K562 (cell line): ENCODE measurements at regions not wholly inside any gene's neighbourhood (a gene's known extent, or its start where the extent isn't known, plus 50 kb on each side); places are given as distances from the start of the nearest gene placed in this dataset.

Experiments used
- ATAC-seq: fragments of 200-7000 bp; cut with Tn5 transposase; 3 replicates; pipeline ENCODE4 v1.9.1; 2020; ENCODE audit warnings: moderate library complexity
- BruUV-seq: library from RNA; stranded (reverse); fragments of 400-500 nt; replicated peaks from 2 replicates; lab custom pipeline; 2021; lab: Mats Ljungman, UMichigan
- CTCF ChIA-PET: fragments of 300-600 bp; formaldehyde crosslinking; extraction: SDS; loops from one replicate; lab custom pipeline; 2021; ENCODE audit warnings: low intra/inter-chr PET ratio; lab: Yijun Ruan, JAX
- POLR2A ChIA-PET: fragments of 300-600, 350-650 bp; sonication (Branson Sonifier 250); formaldehyde crosslinking; extraction: SDS; loops from one replicate; lab custom pipeline; 2021; ENCODE audit warnings: antibody characterized with exemption, inconsistent platforms; lab: Yijun Ruan, JAX
- DNase-seq, 4 experiments: peaks; one replicate each; pipeline versions ENCODE4 v3.0.0 to v3.0.0-alpha.2; 2011 to 2018; ENCODE audit warnings: low spot score in 3 of 4, mixed read lengths in 3 of 4; ENCODE audit errors: extremely low read depth in 1 of 4
- FAIRE-seq: peaks from 2 replicates; lab custom pipeline; 2011; peaks lifted over from hg19 to GRCh38; lab: Jason Lieb, UNC
- H2AFZ ChIP-seq: 2 replicates; pipeline ENCODE4 v1.6.0; 2011; ENCODE audit warnings: low read depth, low read length, control low read depth, inconsistent platforms
- H3K27ac ChIP-seq: fragments of 200-600 bp; 3 replicates; pipeline ENCODE4 v1.8.0; 2011; ENCODE audit warnings: low read depth, mild to moderate bottlenecking, control low read depth, inconsistent platforms, low read length, moderate library complexity, mixed read lengths; ENCODE audit errors: extremely low read depth
- H3K27me3 ChIP-seq, 2 experiments: fragments of 300-600 bp in 1 of 2; 2 replicates in 1 of 2; 3 replicates in 1 of 2; pipeline versions ENCODE4 v1.6.0 to v1.8.0; 2011; ENCODE audit warnings: inconsistent platforms in 2 of 2, low read length in 2 of 2, mild to moderate bottlenecking in 1 of 2, mixed read lengths in 1 of 2, moderate library complexity in 1 of 2; ENCODE audit not compliant: control insufficient read depth in 2 of 2, insufficient read depth in 2 of 2
- H3K36me3 ChIP-seq: fragments of 300-600 bp; 3 replicates; pipeline ENCODE4 v1.8.0; 2011; ENCODE audit warnings: mild to moderate bottlenecking, low read length, inconsistent platforms; ENCODE audit not compliant: control insufficient read depth, insufficient read depth
- H3K4me1 ChIP-seq, 2 experiments: fragments of 200-600 bp in 1 of 2; replicated peaks in 1 of 2; 2 replicates in 1 of 2; 3 replicates in 1 of 2; pipeline versions ENCODE4 v1.5.1 to v1.8.0; 2011; ENCODE audit warnings: inconsistent platforms in 2 of 2, low read length in 2 of 2, mild to moderate bottlenecking in 1 of 2, mixed read lengths in 1 of 2, moderate library complexity in 1 of 2; ENCODE audit not compliant: control insufficient read depth in 2 of 2, insufficient read depth in 2 of 2
- H3K4me2 ChIP-seq: 2 replicates; pipeline ENCODE4 v1.6.1; 2011; ENCODE audit warnings: low read length, control low read depth, inconsistent platforms, mixed read lengths; ENCODE audit not compliant: insufficient read depth
- H3K4me3 ChIP-seq: fragments of 200-600 bp; sonication (generic), shearing (Covaris generic); 2 replicates; pipeline ENCODE4 v1.5.1; 2016; ENCODE audit warnings: control low read depth, inconsistent platforms
- H3K79me2 ChIP-seq: fragments of 200-600 bp; 3 replicates; pipeline ENCODE4 v1.8.0; 2011; ENCODE audit warnings: low read length, inconsistent platforms; ENCODE audit not compliant: control insufficient read depth, insufficient read depth
- H3K9ac ChIP-seq, 2 experiments: 2 replicates each; pipeline versions ENCODE4 v1.6.0 to v1.6.1; 2011; ENCODE audit warnings: low read depth in 2 of 2, low read length in 2 of 2, control low read depth in 1 of 2, inconsistent platforms in 1 of 2, mild to moderate bottlenecking in 1 of 2, mixed read lengths in 1 of 2; ENCODE audit not compliant: insufficient read depth in 1 of 2
- H3K9me1 ChIP-seq: one replicate; pipeline ENCODE4 v1.6.0; 2011; ENCODE audit warnings: inconsistent platforms, mild to moderate bottlenecking, low read length, moderate library complexity; ENCODE audit not compliant: control insufficient read depth, insufficient read depth
- H3K9me3 ChIP-seq: replicated peaks from 2 replicates; pipeline ENCODE4 v1.5.1; 2011; ENCODE audit warnings: low read depth, low read length, inconsistent platforms; ENCODE audit not compliant: control insufficient read depth, insufficient read depth
- H4K20me1 ChIP-seq: replicated peaks from 2 replicates; pipeline ENCODE4 v1.6.1; 2011; ENCODE audit warnings: low read length, inconsistent platforms, mixed read lengths; ENCODE audit not compliant: control insufficient read depth, insufficient read depth
- ETV1 ChIP-seq: fragments of 450-650 bp; conservative IDR thresholded peaks from 2 replicates; pipeline ENCODE4 v1.6.1; 2016; ENCODE audit warnings: missing genetic modification characterization, control low read depth, low read depth, missing compliant biosample characterization
- HMG20A ChIP-seq: fragments of 450-650 bp; formaldehyde crosslinking; conservative IDR thresholded peaks from 2 replicates; pipeline ENCODE4 v1.4.0; 2020; ENCODE audit warnings: mild to moderate bottlenecking, mixed read lengths
- NCOA6 ChIP-seq: fragments of 450-650 bp; IDR thresholded peaks from 2 replicates; pipeline ENCODE4 v1.6.1; 2017; ENCODE audit warnings: mild to moderate bottlenecking
- PYGO2 ChIP-seq: fragments of 450-650 bp; IDR thresholded peaks from 2 replicates; pipeline ENCODE4 v1.6.1; 2016; ENCODE audit warnings: mild to moderate bottlenecking, missing genetic modification characterization, moderate library complexity, missing compliant biosample characterization
- RAD51 ChIP-seq: fragments of 450-650 bp; IDR thresholded peaks from 2 replicates; pipeline ENCODE4 v1.7.1; 2016; ENCODE audit warnings: low read depth, mild to moderate bottlenecking, borderline replicate concordance
- RBM25 ChIP-seq: fragments of 200-400 bp; formaldehyde crosslinking; IDR thresholded peaks from 2 replicates; pipeline ENCODE4 v1.6.1; 2018; ENCODE audit warnings: low read length, low read depth, moderate library complexity; ENCODE audit not compliant: severe bottlenecking
- TAF7 ChIP-seq: fragments of 450-650 bp; IDR thresholded peaks from 2 replicates; pipeline ENCODE4 v1.6.1; 2016; ENCODE audit warnings: missing genetic modification characterization, missing compliant biosample characterization
- TBL1XR1 ChIP-seq, 2 experiments: IDR thresholded peaks; 2 replicates each; pipeline ENCODE4 v1.6.1; 2012; ENCODE audit warnings: improper control_type of control experiment in 2 of 2, low read length in 2 of 2, mild to moderate bottlenecking in 1 of 2
- XRCC5 ChIP-seq: fragments of 200-400 bp; formaldehyde crosslinking; IDR thresholded peaks from 2 replicates; pipeline ENCODE4 v1.6.1; 2017; ENCODE audit warnings: low read depth, mild to moderate bottlenecking, low read length
- ZC3H11A ChIP-seq: IDR thresholded peaks from 2 replicates; pipeline ENCODE4 v1.6.1; 2012; ENCODE audit warnings: low read depth, low read length, improper control_type of control experiment
- ZNF347 ChIP-seq: fragments of 450-650 bp; formaldehyde crosslinking; IDR thresholded peaks from 2 replicates; pipeline ENCODE4 v1.4.0; 2020; ENCODE audit warnings: low read depth, mild to moderate bottlenecking, moderate library complexity
- ZNF407 ChIP-seq: fragments of 450-650 bp; IDR thresholded peaks from 2 replicates; pipeline ENCODE4 v1.6.1; 2016; ENCODE audit warnings: low read depth
- WGBS: fragments of 100-300 bp; shearing (Covaris generic); methylation state at CpG from one replicate; pipeline ENCODE4 v1.1.6; 2016; ENCODE audit warnings: low coverage, mixed read lengths; ENCODE audit not compliant: insufficient coverage; ENCODE audit errors: missing lambda C conversion rate; 5-methylcytosine and 5-hydroxymethylcytosine counted together
- in situ Hi-C: fragments of 300-500 bp; cut with MboI; formaldehyde crosslinking; loops from 4 replicates; pipeline ENCODE4 v1.15.0; 2018; ENCODE audit warnings: inconsistent platforms, mixed read lengths
- intact Hi-C: fragments of 100-400 bp; cut with micrococcal nuclease; formaldehyde crosslinking; loops from 2 replicates; pipeline ENCODE4 v1.14.2; 2022
- TF ChIP-seq, protein P1 (sequence below): fragments of 450-650 bp; formaldehyde crosslinking; IDR thresholded peaks from 2 replicates; pipeline ENCODE4 v1.4.0; 2022; ENCODE audit warnings: missing genetic modification characterization
- TF ChIP-seq, protein P2 (sequence below): fragments of 450-650 bp; formaldehyde crosslinking; IDR thresholded peaks from 2 replicates; pipeline ENCODE4 v1.4.0; 2022; ENCODE audit warnings: missing genetic modification characterization

DNA sequence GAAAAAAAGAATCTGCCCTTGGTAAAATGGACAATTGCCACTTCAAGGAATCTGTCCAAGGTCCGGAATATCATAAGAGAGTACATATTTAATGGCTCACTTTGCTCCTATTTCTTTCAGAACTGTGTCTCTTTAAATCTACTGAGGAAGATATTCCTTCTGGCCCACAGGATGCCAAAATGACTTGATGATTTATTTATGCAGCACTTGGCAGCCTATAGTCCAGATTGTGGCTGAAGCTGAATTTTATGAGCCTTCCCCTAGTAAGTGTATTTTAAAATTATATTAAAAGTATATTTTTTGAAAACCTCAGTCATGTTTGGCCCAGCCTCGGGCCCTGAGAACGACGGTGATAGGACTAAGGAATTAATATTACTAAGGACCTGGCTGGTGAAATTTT is 465.1 kb upstream of the HNRNPA3 start:
- Histone ChIP-seq H3K27ac (no peak overlapping the region), H3K4me2 (no peak overlapping the region), H3K9ac (no peak overlapping the region), H3K9me1 (no peaks in the 10 kb centered on the region), H3K4me3 (no peak overlapping the region), H3K79me2 (no peaks in the 10 kb centered on the region), H2AFZ (no peak overlapping the region), H3K27me3 (peaks cover 3 to 4% of the 10 kb centered on the region in 2 experiments; a peak in 2 of 5 replicates), H3K9me3 (no peaks in the 10 kb centered on the region), H3K36me3 (no peaks in the 10 kb centered on the region), H3K4me1 (no peaks in the 10 kb centered on the region), H4K20me1 (no peaks in the 10 kb centered on the region)
- no TSS peak for BruUV-seq
- ChIA-PET CTCF (no interaction called here), POLR2A (no interaction called here)
- in situ Hi-C loops (no loop called here), intact Hi-C loops (no loop called here)
- ATAC-seq (no peak), DNase-seq (no peak), FAIRE-seq (no peak)
- 1% methylated on average over 4 of the region's 4 CpGs for WGBS
- TF ChIP-seq RBM25 (no peak), ZNF407 (no peak), NCOA6 (no peak), ZNF347 (no peak), TAF7 (tag) (no peak), ETV1 (tag) (no peak), ZC3H11A (no peak), HMG20A (no peak), RAD51 (no peak), TBL1XR1 (IDR thresholded peaks at IDR 0.05; ENCODE audit: low read length in 2 of 2) (no peak), PYGO2 (tag) (no peak), XRCC5 (no peak)
- TF ChIP-seq, protein P1, sequence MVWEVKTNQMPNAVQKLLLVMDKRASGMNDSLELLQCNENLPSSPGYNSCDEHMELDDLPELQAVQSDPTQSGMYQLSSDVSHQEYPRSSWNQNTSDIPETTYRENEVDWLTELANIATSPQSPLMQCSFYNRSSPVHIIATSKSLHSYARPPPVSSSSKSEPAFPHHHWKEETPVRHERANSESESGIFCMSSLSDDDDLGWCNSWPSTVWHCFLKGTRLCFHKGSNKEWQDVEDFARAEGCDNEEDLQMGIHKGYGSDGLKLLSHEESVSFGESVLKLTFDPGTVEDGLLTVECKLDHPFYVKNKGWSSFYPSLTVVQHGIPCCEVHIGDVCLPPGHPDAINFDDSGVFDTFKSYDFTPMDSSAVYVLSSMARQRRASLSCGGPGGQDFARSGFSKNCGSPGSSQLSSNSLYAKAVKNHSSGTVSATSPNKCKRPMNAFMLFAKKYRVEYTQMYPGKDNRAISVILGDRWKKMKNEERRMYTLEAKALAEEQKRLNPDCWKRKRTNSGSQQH (CRISPR knock-in tag) = no peak
- TF ChIP-seq, protein P2, sequence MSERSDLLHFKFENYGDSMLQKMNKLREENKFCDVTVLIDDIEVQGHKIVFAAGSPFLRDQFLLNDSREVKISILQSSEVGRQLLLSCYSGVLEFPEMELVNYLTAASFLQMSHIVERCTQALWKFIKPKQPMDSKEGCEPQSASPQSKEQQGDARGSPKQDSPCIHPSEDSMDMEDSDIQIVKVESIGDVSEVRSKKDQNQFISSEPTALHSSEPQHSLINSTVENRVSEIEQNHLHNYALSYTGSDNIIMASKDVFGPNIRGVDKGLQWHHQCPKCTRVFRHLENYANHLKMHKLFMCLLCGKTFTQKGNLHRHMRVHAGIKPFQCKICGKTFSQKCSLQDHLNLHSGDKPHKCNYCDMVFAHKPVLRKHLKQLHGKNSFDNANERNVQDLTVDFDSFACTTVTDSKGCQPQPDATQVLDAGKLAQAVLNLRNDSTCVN = no peak
